LNCAP (cell line): ENCODE measurements at regions not wholly inside any gene's neighbourhood (a gene's known extent, or its start where the extent isn't known, plus 50 kb on each side); places are given as distances from the start of the nearest gene placed in this dataset.

Source experiments
- TF ChIP-seq, protein P1 (sequence below): fragments of 450-650 bp; IDR thresholded peaks from 2 replicates; pipeline ENCODE4 v1.5.1; 2017; ENCODE audit warnings: mild to moderate bottlenecking

DNA sequence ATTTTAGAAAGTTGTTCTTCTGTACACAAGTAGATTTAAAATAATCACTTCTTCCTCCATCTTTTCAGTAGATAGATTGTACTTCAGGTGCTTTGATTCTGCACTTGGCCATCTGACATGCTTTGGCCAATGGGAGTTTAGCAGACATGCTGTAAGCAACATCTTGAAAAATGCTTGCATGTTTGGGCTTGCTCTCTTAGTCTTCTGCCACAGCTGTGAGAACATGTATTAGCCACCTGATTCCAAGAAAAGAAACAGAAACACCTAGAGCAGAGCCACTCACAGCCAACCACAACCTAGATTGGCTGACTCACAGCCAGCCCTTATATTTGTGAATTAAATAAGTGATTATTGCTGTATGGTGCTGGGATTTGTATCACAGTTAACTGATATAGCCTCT is 70.2 kb upstream of the GADL1 start:
- TF ChIP-seq, protein P1, sequence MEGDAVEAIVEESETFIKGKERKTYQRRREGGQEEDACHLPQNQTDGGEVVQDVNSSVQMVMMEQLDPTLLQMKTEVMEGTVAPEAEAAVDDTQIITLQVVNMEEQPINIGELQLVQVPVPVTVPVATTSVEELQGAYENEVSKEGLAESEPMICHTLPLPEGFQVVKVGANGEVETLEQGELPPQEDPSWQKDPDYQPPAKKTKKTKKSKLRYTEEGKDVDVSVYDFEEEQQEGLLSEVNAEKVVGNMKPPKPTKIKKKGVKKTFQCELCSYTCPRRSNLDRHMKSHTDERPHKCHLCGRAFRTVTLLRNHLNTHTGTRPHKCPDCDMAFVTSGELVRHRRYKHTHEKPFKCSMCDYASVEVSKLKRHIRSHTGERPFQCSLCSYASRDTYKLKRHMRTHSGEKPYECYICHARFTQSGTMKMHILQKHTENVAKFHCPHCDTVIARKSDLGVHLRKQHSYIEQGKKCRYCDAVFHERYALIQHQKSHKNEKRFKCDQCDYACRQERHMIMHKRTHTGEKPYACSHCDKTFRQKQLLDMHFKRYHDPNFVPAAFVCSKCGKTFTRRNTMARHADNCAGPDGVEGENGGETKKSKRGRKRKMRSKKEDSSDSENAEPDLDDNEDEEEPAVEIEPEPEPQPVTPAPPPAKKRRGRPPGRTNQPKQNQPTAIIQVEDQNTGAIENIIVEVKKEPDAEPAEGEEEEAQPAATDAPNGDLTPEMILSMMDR = no peak

DNA sequence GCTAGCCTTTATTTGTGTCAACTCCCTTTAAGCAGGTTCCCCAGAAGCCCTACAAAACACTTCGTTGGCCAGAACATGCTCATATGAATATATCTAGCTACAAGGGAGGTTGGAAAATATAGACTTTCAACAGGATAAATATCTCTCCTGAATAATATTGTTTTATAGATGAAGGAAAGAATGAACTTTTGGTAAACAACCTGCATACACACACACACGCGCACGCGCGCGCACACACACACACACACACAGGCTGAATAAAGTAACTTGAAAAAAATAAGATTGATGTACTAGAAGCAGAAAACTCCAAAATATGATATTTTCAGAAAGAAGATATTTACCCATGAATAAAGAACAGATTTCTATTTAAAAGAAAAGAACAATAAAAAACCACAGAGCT is 72.4 kb upstream of the GADL1 start:
- TF ChIP-seq, protein P1 = no peak

DNA sequence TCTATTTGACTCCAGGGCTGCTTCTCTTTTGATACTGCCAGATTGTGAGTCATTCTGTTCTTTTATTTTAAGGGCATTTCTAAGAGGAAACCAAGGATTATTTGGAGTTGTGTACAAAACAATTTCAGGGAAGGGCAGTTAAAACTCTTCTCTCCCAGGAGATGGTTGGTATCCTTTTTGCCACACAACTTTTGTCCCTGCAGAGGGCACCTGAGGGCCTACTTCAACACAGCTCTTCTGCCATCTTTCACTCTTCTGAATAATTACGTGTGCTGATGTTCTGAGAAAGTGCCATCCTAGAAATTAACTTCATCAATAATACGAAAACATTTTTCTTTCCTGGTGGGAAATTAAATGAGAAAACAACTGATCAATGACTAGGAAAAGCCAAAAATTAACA is 75.7 kb upstream of the GADL1 start:
- TF ChIP-seq, protein P1 = peak; percentile 47; the same call in 1 of the 2 replicates

- TF ChIP-seq, protein P1 = no peak
These were observed 78.0 kb upstream of the GADL1 start for GRCh38 chr3:30972449-30972848.

DNA sequence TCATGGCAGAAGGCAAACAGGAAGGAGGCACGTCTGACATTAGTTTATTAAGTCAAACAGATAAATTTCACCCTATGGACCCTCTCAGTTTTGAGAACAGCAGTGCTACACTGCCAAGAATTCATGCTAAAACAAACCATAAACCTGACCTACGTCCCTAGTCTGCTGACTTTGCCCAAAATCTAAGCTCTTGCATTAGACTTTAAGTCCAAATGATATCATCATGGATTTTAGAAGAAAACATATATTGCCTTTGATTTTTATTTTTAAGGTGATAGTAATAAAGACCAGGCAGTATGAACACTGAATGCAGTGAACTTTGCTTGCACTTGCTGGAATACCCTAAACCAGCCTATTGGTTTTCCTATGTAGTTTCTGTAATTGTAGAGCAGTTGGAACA is 79.6 kb upstream of the GADL1 start:
- TF ChIP-seq, protein P1 = no peak

- TF ChIP-seq, protein P1 = no peak
These were observed 83.1 kb upstream of the GADL1 start for GRCh38 chr3:30977592-30977991.

GRCh38 chr3:30980993-30981392 is 86.5 kb upstream of the GADL1 start:
- TF ChIP-seq, protein P1 = no peak

DNA sequence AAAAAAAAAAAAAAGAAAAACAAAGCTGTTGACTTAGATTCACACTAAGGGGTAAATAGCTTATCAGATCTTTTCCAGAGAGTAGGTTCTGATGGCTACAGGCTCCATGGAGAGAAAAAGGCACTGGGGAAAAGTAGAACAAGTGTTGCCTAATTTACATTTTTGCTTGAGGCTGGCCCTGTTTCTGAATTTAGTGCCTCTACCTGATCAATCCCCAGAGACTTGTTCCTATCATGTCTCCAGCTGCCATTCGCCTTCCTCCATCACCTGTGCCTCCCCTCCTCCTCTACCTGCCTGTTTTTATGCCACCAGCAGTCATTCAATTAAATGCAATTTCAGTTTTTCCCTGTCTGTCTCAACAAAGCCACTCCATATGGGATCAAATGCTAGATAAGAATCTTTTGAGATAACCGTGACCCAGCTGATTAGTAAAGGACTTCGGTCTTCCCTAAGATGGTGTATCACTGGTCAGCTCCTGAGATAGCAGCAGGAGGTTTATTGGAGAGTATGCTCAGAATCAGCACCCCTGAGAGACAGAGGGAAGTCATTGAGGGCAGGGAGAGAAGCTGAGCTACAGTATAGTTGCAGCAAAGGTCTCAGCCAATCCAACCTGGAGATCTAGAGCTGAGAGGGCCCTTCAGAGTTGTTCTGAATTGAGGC is 88.1 kb upstream of the GADL1 start:
- TF ChIP-seq, protein P1 = no peak
